GM18498 (cell line): ENCODE measurements at regions not wholly inside any gene's neighbourhood (a gene's known extent, or its start where the extent isn't known, plus 50 kb on each side); places are given as distances from the start of the nearest gene placed in this dataset.

ENCODE experiments used
- ATAC-seq: cut with Tn5 transposase; IDR thresholded peaks from one replicate; pipeline ENCODE4 v1.9.1; 2021; ENCODE audit warnings: mild to moderate bottlenecking, moderate library complexity; ENCODE audit not compliant: unreplicated experiment

DNA sequence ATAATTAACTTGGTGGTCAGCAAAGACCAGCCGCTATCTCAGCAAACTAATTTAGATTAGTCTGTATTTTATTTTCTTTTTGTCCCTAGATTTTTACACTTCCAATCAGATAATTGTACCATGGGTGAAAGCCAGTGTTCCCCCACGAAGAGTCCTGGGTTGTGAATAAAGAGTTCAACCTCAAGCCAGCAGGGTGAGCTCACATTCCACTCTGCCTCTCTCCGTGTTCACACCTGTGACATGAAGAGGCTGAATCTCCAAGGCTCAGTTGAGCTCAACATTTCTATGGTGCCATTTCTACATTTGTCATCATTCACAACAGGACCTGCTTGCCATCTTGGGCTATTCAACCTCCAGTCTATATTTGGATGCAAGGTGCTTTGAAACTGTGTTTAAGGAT lies 771.5 kb downstream of the GALR1 start:
- ATAC-seq: no peak

DNA sequence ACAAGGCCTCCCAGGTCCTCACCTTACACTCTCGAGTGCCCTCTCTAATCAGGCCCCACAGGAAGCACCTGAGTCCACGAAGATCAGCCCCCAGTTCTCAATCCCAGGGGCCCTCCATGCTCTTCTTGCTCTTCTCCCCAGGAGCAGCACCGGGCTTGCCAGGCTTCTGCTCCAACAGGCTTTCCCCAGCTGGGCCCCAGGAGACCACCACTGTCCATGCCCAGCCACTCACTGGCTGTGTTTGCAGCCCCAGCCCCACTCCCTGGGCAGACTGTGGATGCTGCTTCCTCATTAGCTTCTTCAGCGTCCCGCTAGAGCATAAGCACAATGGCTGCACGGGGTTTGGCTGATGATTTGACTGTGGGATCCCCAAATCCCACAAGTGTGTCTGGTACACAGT lies 781.9 kb downstream of the GALR1 start:
- no peak for ATAC-seq

DNA sequence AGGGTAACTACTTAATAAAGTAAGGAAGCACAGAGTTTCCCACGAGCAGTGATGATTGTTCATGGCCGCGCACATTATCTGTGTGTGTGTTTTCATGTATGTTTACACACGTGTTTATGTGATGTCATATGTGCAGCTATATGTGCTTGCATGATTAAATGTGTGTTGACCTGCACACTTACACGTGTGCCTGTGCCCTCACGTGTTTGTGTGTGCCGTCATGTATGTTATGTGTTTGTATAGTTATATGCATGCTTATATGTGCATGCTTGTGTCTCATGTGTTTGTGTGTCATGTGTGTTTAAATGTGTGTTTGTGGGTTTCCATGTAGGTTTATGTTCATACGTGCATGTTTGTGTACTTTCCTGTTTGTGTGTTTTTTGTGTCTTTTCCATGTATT lies 782.3 kb downstream of the GALR1 start:
- no peak for ATAC-seq

DNA sequence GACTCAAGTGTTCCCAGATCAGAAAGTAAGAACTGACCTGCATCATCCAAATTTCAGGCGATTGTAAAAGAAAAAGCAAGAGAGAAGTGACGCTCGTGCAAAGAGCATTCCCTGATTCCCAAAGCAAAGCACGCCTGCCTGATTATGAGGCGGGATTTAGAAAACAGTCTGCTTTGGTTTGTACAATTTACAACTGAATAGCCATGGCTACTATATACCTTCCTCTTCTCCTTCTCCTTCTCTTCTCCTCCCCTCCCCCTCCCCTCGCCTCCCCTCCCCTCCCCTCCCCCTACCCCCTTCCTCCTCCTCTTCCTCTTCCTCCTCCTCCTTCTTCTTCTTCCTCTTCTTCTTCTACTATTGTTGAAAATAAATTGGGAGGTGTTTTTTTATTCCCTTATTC lies 782.9 kb downstream of the GALR1 start:
- ATAC-seq: no peak

- no peak for ATAC-seq
Observed at GRCh38 chr18:78034755-78035154, 785.1 kb downstream of the GALR1 start.

DNA sequence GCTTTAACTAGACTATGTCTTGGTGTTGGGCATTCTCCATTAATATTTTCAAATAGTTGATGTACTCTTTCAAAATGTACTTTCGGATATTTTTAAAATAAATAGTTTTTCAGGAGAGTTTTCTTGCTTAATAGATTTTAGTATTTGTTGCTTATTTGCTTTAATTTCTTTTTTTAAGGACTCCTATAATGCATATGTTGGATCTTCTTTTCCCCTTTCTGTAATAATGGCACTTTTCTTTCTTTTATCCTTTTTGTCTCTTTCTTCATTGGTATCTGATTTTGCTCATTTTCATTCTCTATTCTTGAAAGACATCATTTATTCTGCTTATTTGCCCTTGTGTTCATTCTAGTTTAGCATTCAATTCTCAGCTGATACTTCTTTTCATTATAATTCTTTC lies 791.6 kb downstream of the GALR1 start:
- ATAC-seq: no peak

- no peak for ATAC-seq
Observed at GRCh38 chr18:78046631-78047030, 797.0 kb downstream of the GALR1 start.

DNA sequence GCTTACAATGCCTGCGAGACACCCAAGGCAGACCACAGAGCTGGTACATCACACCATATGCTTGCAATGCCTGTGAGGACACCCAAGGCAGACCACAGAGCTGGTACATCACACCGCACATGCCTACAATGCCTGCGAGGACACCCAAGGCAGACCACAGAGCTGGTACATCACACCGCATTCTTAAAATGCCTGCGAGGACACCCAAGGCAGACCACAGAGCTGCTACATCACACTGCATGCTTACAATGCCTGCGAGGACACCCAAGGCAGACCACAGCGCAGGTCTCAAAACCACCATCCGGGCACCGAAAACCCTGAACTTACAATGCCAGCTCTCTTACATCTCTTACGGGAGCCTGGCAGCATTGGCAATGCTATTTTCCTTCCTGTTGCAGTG lies 799.6 kb downstream of the GALR1 start:
- no peak for ATAC-seq

- no peak for ATAC-seq
Observed at GRCh38 chr18:78054801-78055200, 805.2 kb downstream of the GALR1 start.

- ATAC-seq: no peak
Observed at GRCh38 chr18:78056011-78056410, 806.4 kb downstream of the GALR1 start.

DNA sequence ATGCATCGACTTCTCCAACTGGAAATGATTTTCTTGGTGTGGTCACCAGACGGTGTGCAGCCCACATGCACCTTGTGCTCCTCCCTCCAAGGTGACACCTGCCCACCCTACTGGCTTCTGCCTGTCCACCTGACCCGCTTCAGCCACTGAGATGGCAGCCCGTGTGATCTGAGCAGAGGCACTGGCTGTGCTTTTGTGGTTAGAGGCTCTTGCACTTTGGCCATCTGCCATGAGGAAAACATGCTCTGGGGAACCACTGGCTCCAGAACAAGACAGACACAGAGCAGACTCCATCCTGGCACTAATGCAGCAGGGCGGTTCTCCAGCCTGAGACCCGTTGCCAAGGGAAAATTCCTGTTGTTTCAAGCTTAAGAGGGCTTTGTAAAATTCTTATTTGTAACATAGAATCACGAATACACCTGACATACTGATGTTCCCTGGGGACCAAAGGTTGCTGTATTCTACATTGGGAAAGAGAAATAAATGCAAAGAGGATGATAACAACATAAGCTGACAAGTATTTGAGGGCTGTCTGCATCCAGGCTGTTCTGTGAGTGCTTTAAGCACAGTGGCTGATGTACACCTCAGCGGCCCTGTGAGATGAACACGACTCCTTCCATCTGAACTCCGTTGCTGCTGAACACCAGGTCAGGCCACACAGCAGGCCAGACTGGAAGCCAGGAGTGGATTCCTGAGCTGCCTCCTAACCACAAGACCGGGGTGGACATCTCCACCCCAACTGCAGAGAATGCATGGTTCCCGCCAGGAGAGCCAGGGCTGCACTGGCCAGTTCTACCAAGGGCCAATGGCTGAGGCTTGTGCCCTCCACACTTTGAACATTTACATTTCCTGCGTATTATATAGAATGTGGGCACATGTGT lies 820.4 kb downstream of the GALR1 start:
- no peak for ATAC-seq

GRCh38 chr18:78071166-78071710 lies 821.6 kb downstream of the GALR1 start:
- ATAC-seq: no peak

- ATAC-seq: no peak
Observed at GRCh38 chr18:78071776-78072175, 822.1 kb downstream of the GALR1 start.

DNA sequence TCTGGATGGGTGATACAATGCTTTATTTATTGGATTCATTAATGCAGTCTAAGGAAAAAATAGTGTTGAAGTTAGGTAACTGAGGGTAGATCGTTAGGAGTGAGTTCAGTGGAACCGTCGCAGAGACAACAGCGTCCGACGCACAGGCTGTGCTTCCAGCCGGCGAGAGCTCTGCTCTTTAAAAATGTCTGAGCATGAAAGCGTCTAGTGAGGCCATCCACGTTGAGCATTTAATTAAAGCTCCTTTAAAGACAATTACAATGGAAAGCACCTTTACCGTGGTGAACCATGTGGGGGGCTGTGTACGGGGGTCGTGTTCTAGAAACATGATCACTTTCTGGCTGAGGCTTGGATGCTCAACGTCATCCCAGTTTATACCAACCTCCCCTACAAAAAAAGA lies 822.7 kb downstream of the GALR1 start:
- no peak for ATAC-seq

DNA sequence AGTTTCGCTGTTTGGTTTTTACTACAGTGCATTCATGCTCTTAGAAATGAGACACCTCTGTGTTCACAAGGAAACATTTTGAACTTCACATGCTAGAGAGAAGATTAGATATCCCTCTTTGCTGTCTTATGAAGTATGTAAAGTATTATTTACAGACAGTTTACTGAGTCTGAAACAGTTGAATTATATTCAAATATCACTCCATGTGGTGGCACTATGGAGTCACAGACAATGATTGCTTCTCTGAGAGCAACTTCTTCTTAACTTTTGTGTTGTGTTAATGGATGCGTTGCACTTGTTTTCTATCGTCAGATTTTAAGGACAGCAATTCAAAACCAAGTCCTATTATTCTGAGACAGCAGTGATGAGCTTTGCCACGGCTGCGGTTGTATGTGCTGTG lies 823.6 kb downstream of the GALR1 start:
- ATAC-seq: no peak

DNA sequence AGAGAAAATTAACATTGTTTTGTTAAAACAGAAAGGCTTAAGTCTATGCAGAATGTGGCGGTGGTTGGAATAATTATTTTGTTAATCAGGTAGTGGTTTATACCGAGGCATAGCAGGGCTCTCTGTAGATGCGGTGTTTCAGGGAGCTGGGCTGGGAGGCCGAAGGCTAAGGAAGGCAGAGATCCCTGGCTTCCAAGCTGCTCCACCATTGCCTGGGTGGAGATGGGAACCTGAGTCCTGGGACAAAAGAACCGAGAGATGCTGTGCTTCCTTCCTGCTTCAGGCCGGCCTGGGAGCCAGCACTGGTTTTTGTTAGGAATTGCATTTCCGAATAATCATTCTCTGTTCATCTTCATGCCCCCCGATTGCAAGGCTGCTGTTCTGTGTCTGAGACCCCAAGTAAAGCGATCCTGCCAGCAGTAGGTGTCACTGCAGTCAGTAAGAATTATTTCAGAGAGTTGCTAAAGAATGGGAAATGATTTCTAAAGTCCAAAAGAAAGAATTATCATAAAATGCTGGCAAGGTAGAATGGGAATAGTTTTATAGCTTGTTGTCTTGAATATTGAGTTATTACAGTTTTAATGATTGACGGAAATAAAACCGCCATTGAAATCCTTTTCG lies 824.9 kb downstream of the GALR1 start:
- no peak for ATAC-seq

DNA sequence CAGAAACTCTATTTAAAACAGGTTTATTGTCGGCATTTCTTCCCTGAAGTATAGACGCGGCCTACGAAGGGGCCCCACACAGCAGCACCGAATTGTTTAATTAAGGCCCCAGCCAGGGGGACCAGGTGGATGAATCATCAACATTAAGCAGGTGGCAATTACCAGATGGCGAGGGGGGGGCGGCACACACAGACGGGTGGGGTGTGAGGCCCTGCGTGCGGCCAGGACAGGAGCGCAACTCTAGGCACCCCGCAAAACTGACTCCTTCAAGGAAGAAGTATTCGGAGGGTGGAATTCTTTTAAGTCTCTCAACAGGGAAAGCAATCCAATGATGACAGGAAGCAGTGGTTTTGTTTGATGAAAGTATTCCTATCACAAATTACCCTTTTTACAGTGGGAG lies 830.4 kb downstream of the GALR1 start:
- no peak for ATAC-seq

GRCh38 chr18:78080761-78081160 lies 831.1 kb downstream of the GALR1 start:
- ATAC-seq: no peak

GRCh38 chr18:78082816-78083215 lies 833.2 kb downstream of the GALR1 start:
- ATAC-seq: no peak

DNA sequence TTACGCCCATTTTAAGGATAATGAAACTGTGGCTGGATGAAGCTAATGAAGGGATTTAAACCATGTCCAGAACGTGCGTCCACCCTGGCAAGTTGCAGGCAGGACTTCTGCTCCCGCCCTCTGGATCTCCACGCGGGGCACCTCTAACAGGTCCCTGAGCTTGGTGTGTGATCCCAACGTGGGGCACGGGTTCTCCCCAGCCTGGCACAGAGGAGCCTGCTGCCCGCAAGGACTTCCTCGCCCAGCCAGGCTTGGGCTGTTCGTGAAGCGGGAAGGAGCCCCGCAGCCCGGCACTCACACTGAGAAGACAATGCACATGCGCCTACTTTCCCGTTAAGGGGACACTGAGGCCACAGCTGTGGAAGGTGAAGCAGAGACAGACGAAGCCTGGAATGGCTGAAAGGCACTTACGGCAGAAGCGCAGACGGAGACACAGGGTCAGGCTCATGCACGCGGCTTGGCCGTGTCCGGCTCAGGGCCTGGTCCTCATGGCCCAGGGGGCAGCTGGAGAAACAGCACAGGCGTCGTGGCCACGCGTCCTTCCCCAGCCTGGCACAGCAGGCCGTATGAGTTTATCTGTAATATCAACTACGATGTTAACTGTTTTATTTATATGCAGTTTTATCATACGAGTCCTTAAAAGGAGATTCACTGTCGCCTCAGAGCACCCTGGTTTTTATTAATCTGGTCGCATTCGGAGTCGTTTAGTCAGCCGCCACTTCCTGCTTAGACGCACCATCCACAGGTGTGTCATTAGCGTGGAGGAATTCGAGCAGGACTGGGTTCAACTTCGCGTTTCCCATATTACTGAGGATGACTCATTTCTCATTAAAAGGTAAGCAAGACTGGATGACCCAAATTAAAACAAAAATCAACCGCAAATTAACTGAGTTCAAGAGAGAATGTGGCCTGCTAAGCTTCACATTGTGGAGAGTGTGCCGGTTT lies 835.9 kb downstream of the GALR1 start:
- ATAC-seq: no peak

GRCh38 chr18:78086931-78087330 lies 837.3 kb downstream of the GALR1 start:
- ATAC-seq: no peak
